Fibroblast of lung (primary cell): ENCODE measurements at regions not wholly inside any gene's neighbourhood (a gene's known extent, or its start where the extent isn't known, plus 50 kb on each side); places are given as distances from the start of the nearest gene placed in this dataset.

Source experiments
- DNase-seq, 2 donors: peaks; one replicate each; pipeline versions ENCODE4 v3.0.0 to v3.0.0-alpha.2; 2010; ENCODE audit warnings: low read depth in 2 of 2
- H2AFZ ChIP-seq: 2 replicates; pipeline ENCODE4 v1.5.1; 2012; ENCODE audit warnings: low read length, control low read depth, inconsistent platforms
- H3K27ac ChIP-seq: 2 replicates; pipeline ENCODE4 v1.5.1; 2011; ENCODE audit warnings: low read length, control low read depth; ENCODE audit not compliant: insufficient read depth
- H3K27me3 ChIP-seq: 2 replicates; pipeline ENCODE4 v1.5.1; 2011; ENCODE audit warnings: mild to moderate bottlenecking, low read length; ENCODE audit not compliant: control insufficient read depth, insufficient read depth
- H3K36me3 ChIP-seq: 2 replicates; pipeline ENCODE4 v1.5.1; 2011; ENCODE audit warnings: low read length; ENCODE audit not compliant: control insufficient read depth, insufficient read depth
- H3K4me1 ChIP-seq: 2 replicates; pipeline ENCODE4 v1.5.1; 2011; ENCODE audit warnings: low read length; ENCODE audit not compliant: control insufficient read depth, insufficient read depth; ENCODE audit errors: extremely low read depth
- H3K4me2 ChIP-seq: 2 replicates; pipeline ENCODE4 v1.5.1; 2011; ENCODE audit warnings: low read length, control low read depth; ENCODE audit not compliant: insufficient read depth; ENCODE audit errors: extremely low read depth
- H3K4me3 ChIP-seq, 4 experiments: fragments of 200-600 bp in 1 of 4; sonication (generic) in 1 of 4; replicated peaks in 1 of 4; 2 replicates each; pipeline ENCODE4 v1.5.1; 2011 to 2016; ENCODE audit warnings: low read length in 4 of 4, low read depth in 3 of 4, mild to moderate bottlenecking in 3 of 4, control low read depth in 2 of 4, inconsistent platforms in 1 of 4, mixed read lengths in 1 of 4; ENCODE audit not compliant: insufficient read depth in 1 of 4; ENCODE audit errors: control extremely low read depth in 1 of 4
- H3K79me2 ChIP-seq: 2 replicates; pipeline ENCODE4 v1.5.1; 2012; ENCODE audit warnings: mild to moderate bottlenecking, low read length, inconsistent platforms; ENCODE audit not compliant: control insufficient read depth, insufficient read depth
- H3K9ac ChIP-seq: 2 replicates; pipeline ENCODE4 v1.5.1; 2011; ENCODE audit warnings: mild to moderate bottlenecking, low read length, control low read depth; ENCODE audit not compliant: insufficient read depth
- H3K9me3 ChIP-seq: 2 replicates; pipeline ENCODE4 v1.5.1; 2012; ENCODE audit warnings: low read depth, low read length; ENCODE audit not compliant: control insufficient read depth, insufficient read depth
- H4K20me1 ChIP-seq: 2 replicates; pipeline ENCODE4 v1.5.1; 2011; ENCODE audit warnings: low read length; ENCODE audit not compliant: control insufficient read depth, insufficient read depth; ENCODE audit errors: extremely low read depth
- CTCF ChIP-seq, 2 donors: IDR thresholded peaks in 1 of 2; conservative IDR thresholded peaks in 1 of 2; 1 replicate in 1 of 2; 2 replicates in 1 of 2; pipeline ENCODE4 v1.5.1; 2011 to 2012; ENCODE audit warnings: low read length in 2 of 2, control low read depth in 1 of 2, inconsistent platforms in 1 of 2, low read depth in 1 of 2, mild to moderate bottlenecking in 1 of 2
- EZH2 ChIP-seq: IDR thresholded peaks from 2 replicates; pipeline ENCODE4 v1.5.1; 2012; ENCODE audit warnings: low read length, control low read depth, mild to moderate bottlenecking; ENCODE audit errors: missing control alignments

- Histone ChIP-seq H3K9ac (no peak overlapping the region), H3K36me3 (no peaks in the 10 kb centered on the region), H3K4me2 (no peak overlapping the region), H3K9me3 (no peaks in the 10 kb centered on the region), H4K20me1 (no peaks in the 10 kb centered on the region), H3K79me2 (no peaks in the 10 kb centered on the region), H2AFZ (no peak overlapping the region), H3K4me1 (no peaks in the 10 kb centered on the region), H3K27me3 (no peaks in the 10 kb centered on the region), H3K4me3 (no peak overlapping the region), H3K27ac (no peak overlapping the region)
- no peak for TF ChIP-seq EZH2
- TF ChIP-seq CTCF (conservative IDR thresholded peaks at IDR 0.05 in 1 of 2, IDR thresholded peaks at IDR 0.05 in 1 of 2; ENCODE audit: low read depth in 1 of 2, low read length in 2 of 2) = no peak
- no peak for DNase-seq
Observed at GRCh38 chr12:83954956-83955601, 957.5 kb downstream of the SLC6A15 start.

GRCh38 chr12:83954071-83954789 is 958.4 kb downstream of the SLC6A15 start:
- no peak overlapping the region for H3K9ac ChIP-seq
- H3K36me3 ChIP-seq = no peaks in the 10 kb centered on the region
- H3K79me2 ChIP-seq = no peaks in the 10 kb centered on the region
- DNase-seq = no peak
- no peak overlapping the region for H3K4me2 ChIP-seq
- no peaks in the 10 kb centered on the region for H3K27me3 ChIP-seq
- no peak overlapping the region for H3K27ac ChIP-seq
- H3K4me1 ChIP-seq = no peaks in the 10 kb centered on the region
- H3K9me3 ChIP-seq = no peaks in the 10 kb centered on the region
- no peak overlapping the region for H3K4me3 ChIP-seq
- TF ChIP-seq CTCF (conservative IDR thresholded peaks at IDR 0.05 in 1 of 2, IDR thresholded peaks at IDR 0.05 in 1 of 2; ENCODE audit: low read depth in 1 of 2, low read length in 2 of 2) (no peak), EZH2 (no peak)
- no peaks in the 10 kb centered on the region for H4K20me1 ChIP-seq
- no peak overlapping the region for H2AFZ ChIP-seq

- no peak overlapping the region for H3K27ac ChIP-seq
- H3K36me3 ChIP-seq = no peaks in the 10 kb centered on the region
- H3K79me2 ChIP-seq = no peaks in the 10 kb centered on the region
- H2AFZ ChIP-seq = no peak overlapping the region
- no peaks in the 10 kb centered on the region for H3K27me3 ChIP-seq
- peak; percentile 32 to 85 for DNase-seq
- H3K4me3 ChIP-seq = no peak overlapping the region
- no peaks in the 10 kb centered on the region for H3K4me1 ChIP-seq
- H3K9ac ChIP-seq = no peak overlapping the region
- TF ChIP-seq EZH2 (no peak), CTCF (conservative IDR thresholded peaks at IDR 0.05 in 1 of 2, IDR thresholded peaks at IDR 0.05 in 1 of 2; ENCODE audit: low read depth in 1 of 2, low read length in 2 of 2) (no peak)
- no peaks in the 10 kb centered on the region for H4K20me1 ChIP-seq
- H3K4me2 ChIP-seq = no peak overlapping the region
- no peaks in the 10 kb centered on the region for H3K9me3 ChIP-seq
Observed at GRCh38 chr12:83945871-83946270, 966.7 kb downstream of the SLC6A15 start.
